GM12878 (cell line): ENCODE measurements at regions not wholly inside any gene's neighbourhood (a gene's known extent, or its start where the extent isn't known, plus 50 kb on each side); places are given as distances from the start of the nearest gene placed in this dataset.

Experiments used
- BACH1 ChIP-seq: fragments of 450-650 bp; IDR thresholded peaks from 2 replicates; pipeline ENCODE4 v1.6.1; 2017; ENCODE audit warnings: mild to moderate bottlenecking, borderline replicate concordance
- BRCA1 ChIP-seq: IDR thresholded peaks from 2 replicates; pipeline ENCODE4 v1.6.1; 2011; ENCODE audit warnings: low read depth, low read length, improper control_type of control experiment
- EGR1 ChIP-seq, 2 experiments: IDR thresholded peaks; 1 replicate in 1 of 2; 2 replicates in 1 of 2; pipeline ENCODE4 v1.6.1; 2011 to 2012; ENCODE audit warnings: low read depth in 2 of 2, low read length in 2 of 2, borderline replicate concordance in 1 of 2, mild to moderate bottlenecking in 1 of 2, moderate library complexity in 1 of 2
- MYC ChIP-seq: IDR thresholded peaks from 2 replicates; pipeline ENCODE4 v1.6.1; 2011; ENCODE audit warnings: mild to moderate bottlenecking, low read length, moderate library complexity, inconsistent platforms; ENCODE audit not compliant: insufficient read depth, insufficient replicate concordance, insufficient read length, severe bottlenecking
- NR2C2 ChIP-seq: IDR thresholded peaks from 2 replicates; pipeline ENCODE4 v1.6.1; 2011; ENCODE audit warnings: borderline replicate concordance, low read depth; ENCODE audit not compliant: control insufficient read depth, insufficient read length
- NRF1 ChIP-seq: conservative IDR thresholded peaks from 2 replicates; pipeline ENCODE4 v1.6.1; 2011; ENCODE audit warnings: mild to moderate bottlenecking, low read depth, low read length, improper control_type of control experiment
- POLR2A ChIP-seq: IDR thresholded peaks from 2 replicates; pipeline ENCODE4 v1.6.1; 2011; ENCODE audit warnings: low read depth, mild to moderate bottlenecking, low read length
- TCF12 ChIP-seq: IDR thresholded peaks from 2 replicates; pipeline ENCODE4 v1.6.1; 2011; ENCODE audit warnings: low read depth, mild to moderate bottlenecking, low read length
- ZNF24 ChIP-seq: fragments of 450-650 bp; IDR thresholded peaks from 2 replicates; pipeline ENCODE4 v1.6.1; 2017; ENCODE audit warnings: antibody characterized with exemption, mild to moderate bottlenecking
- TF ChIP-seq, protein P1 (sequence below), 3 experiments: IDR thresholded peaks in 2 of 3; conservative IDR thresholded peaks in 1 of 3; 2 replicates each; pipeline ENCODE4 v1.5.1; 2011; ENCODE audit warnings: low read depth in 3 of 3, low read length in 3 of 3, mild to moderate bottlenecking in 3 of 3, control low read depth in 2 of 3, moderate library complexity in 2 of 3, inconsistent platforms in 1 of 3, mixed read lengths in 1 of 3; ENCODE audit not compliant: control insufficient read depth in 2 of 3, insufficient read depth in 1 of 3; ENCODE audit errors: extremely low read depth in 1 of 3

GRCh38 chr2:65786765-65787164, 354.4 kb upstream of the SPRED2 start:
- no peak for TF ChIP-seq NR2C2
- TF ChIP-seq ZNF24 = no peak
- TF ChIP-seq NRF1 = no peak
- no peak for TF ChIP-seq MYC
- TF ChIP-seq TCF12 = no peak
- TF ChIP-seq, protein P1, sequence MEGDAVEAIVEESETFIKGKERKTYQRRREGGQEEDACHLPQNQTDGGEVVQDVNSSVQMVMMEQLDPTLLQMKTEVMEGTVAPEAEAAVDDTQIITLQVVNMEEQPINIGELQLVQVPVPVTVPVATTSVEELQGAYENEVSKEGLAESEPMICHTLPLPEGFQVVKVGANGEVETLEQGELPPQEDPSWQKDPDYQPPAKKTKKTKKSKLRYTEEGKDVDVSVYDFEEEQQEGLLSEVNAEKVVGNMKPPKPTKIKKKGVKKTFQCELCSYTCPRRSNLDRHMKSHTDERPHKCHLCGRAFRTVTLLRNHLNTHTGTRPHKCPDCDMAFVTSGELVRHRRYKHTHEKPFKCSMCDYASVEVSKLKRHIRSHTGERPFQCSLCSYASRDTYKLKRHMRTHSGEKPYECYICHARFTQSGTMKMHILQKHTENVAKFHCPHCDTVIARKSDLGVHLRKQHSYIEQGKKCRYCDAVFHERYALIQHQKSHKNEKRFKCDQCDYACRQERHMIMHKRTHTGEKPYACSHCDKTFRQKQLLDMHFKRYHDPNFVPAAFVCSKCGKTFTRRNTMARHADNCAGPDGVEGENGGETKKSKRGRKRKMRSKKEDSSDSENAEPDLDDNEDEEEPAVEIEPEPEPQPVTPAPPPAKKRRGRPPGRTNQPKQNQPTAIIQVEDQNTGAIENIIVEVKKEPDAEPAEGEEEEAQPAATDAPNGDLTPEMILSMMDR (IDR thresholded peaks at IDR 0.05 in 2 of 3, conservative IDR thresholded peaks at IDR 0.05 in 1 of 3; ENCODE audit: control insufficient read depth in 2 of 3, extremely low read depth in 1 of 3, insufficient read depth in 1 of 3, low read depth in 3 of 3, low read length in 3 of 3) = no peak
- no peak for TF ChIP-seq BACH1
- TF ChIP-seq POLR2A = no peak
- no peak for TF ChIP-seq BRCA1
- no peak for TF ChIP-seq EGR1 (IDR thresholded peaks at IDR 0.05; ENCODE audit: borderline replicate concordance in 1 of 2, low read depth in 2 of 2, low read length in 2 of 2)
